Right cardiac atrium (tissue), 5 donors: ENCODE measurements at regions not wholly inside any gene's neighbourhood (a gene's known extent, or its start where the extent isn't known, plus 50 kb on each side); places are given as distances from the start of the nearest gene placed in this dataset.
"Not testable (repeated sequence)": the region's sequence is repeated elsewhere in the genome, so short reads cannot be mapped to it uniquely, and the experiment has no call there.

Experiments used
- ATAC-seq, 2 donors: fragments of 200-7000 bp; cut with Tn5 transposase; one replicate each; pipeline versions ENCODE4 v1.8.0 to v1.9.1; 2020; ENCODE audit warnings: moderate library complexity in 2 of 2, mild to moderate bottlenecking in 1 of 2
- DNase-seq, 3 donors: peaks; one replicate each; pipeline ENCODE4 v3.0.0-alpha.2; 2020
- H3K27ac ChIP-seq: one replicate; pipeline ENCODE4 v1.5.1; 2013; ENCODE audit warnings: mild to moderate bottlenecking, low read length, control low read depth, moderate library complexity
- H3K27me3 ChIP-seq: one replicate; pipeline ENCODE4 v1.6.1; 2013; ENCODE audit not compliant: control insufficient read depth, insufficient read depth
- H3K4me1 ChIP-seq: one replicate; pipeline ENCODE4 v1.6.1; 2013; ENCODE audit warnings: low read length; ENCODE audit not compliant: control insufficient read depth, insufficient read depth
- H3K4me3 ChIP-seq: one replicate; pipeline ENCODE4 v1.5.1; 2013; ENCODE audit warnings: low read length, control low read depth
- H3K9me3 ChIP-seq: one replicate; pipeline ENCODE4 v1.6.1; 2013; ENCODE audit warnings: low read length; ENCODE audit not compliant: control insufficient read depth
- WGBS: extraction: QIAGEN DNeasy Blood & Tissue Kit; methylation state at CpG from one replicate; pipeline ENCODE4 v1.1.7; 2013; 5-methylcytosine and 5-hydroxymethylcytosine counted together
- intact Hi-C, 4 donors: fragments of 100-400 bp; cut with DNase I; formaldehyde crosslinking; loops; one replicate each; pipeline versions ENCODE4 v1.11.0 to v1.14.0; 2022 to 2023
- donor health status: healthy with polysubstance abuse.
- donor health status: DM: no; HTN: yes; CAD: no.
- donor health status: DM: no; HTN: no; CAD: no.
- donor health status: DM: no; HTN: yes; CAD: no; lungs with severe emphysema.
- donor health status: DM: yes; HTN: yes; CAD: no.

DNA sequence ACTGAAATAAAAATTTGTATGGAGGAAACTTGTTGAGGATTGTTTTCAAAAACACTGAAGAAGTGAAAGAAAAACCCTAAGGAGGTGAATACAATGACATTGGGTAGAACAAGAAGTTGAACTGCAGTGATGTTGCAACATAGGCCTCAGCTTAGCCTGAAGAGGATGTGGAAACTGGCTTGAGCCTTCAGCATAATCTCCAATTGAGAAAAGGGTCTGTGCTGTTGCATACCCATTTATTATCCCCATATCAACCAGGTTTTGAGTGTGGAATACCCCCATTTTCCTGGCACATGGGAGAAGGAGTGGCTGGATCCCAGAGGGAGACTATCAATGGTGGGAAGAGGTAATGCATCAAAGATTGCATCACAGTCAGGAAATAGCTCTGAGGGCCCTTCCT, 695.0 kb upstream of the HS3ST1 start:
- no peak overlapping the region for H3K4me3 ChIP-seq
- no peak overlapping the region for H3K27ac ChIP-seq
- DNase-seq: no peak
- ATAC-seq: peak in 1 of 2 donors; percentile 29
- intact Hi-C loops: no loop called here
- H3K27me3 ChIP-seq: no peaks in the 10 kb centered on the region
- no peaks in the 10 kb centered on the region for H3K4me1 ChIP-seq
- H3K9me3 ChIP-seq: no peaks in the 10 kb centered on the region

DNA sequence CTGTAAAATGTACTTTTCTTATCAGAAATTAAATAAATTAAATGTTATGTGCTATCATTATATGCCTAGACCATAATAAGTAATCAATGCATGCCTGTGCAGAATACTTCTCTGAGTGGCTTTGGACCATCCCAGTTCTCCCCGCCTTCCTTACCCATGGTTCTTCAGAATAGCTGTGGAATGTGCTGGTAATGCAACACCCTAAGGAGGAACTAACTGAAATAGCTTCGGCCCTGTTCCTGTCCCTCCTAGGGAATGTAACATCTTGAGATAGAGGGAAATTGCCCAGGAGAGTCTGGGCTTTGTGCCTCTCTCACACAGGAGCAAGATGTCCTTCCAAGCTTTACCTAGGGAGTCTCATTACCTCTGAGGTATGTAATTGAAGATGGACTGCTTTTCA, 693.6 kb upstream of the HS3ST1 start:
- Histone ChIP-seq H3K9me3 (no peaks in the 10 kb centered on the region), H3K27me3 (no peaks in the 10 kb centered on the region), H3K27ac (no peak overlapping the region), H3K4me1 (no peaks in the 10 kb centered on the region), H3K4me3 (no peak overlapping the region)
- intact Hi-C loops: no loop called here
- 65% methylated on average over 2 of the region's 2 CpGs for WGBS
- ATAC-seq: peak in 1 of 2 donors; percentile 43
- no peak for DNase-seq

DNA sequence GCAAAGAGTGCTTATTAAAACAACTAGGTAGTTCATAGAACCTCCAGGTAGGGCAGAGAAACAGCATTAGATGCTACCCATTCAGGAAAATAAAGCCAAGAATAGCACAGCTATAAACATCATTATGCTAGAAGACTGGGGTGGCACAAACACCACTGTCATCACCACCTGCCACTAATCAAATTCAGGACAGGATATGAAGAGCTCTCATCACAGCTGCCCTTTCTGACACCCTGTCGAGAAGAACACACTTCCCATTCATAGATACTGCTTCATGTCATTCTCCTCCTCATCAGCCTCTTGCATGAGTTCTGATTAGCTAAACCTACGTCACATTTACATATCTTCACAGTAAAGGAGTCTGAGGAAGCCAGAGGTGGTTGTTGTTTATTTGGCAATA, 692.3 kb upstream of the HS3ST1 start:
- Histone ChIP-seq H3K4me3 (no peak overlapping the region), H3K27me3 (no peaks in the 10 kb centered on the region), H3K4me1 (no peaks in the 10 kb centered on the region), H3K9me3 (no peaks in the 10 kb centered on the region), H3K27ac (no peak overlapping the region)
- ATAC-seq: peak; percentile 83 to 87
- intact Hi-C loops: no loop called here
- peak in 1 of 3 donors; percentile 10 for DNase-seq
- 46% methylated on average over 2 of the region's 2 CpGs for WGBS

GRCh38 chr4:12118651-12119213, 690.0 kb upstream of the HS3ST1 start:
- DNase-seq (no peak), ATAC-seq (peak; percentile 40 to 69)
- 52% methylated on average over 2 of the region's 2 CpGs for WGBS
- no peak overlapping the region for H3K4me3 ChIP-seq
- no peaks in the 10 kb centered on the region for H3K9me3 ChIP-seq
- no peaks in the 10 kb centered on the region for H3K27me3 ChIP-seq
- H3K27ac ChIP-seq: no peak overlapping the region
- intact Hi-C loops: no loop called here
- H3K4me1 ChIP-seq: no peaks in the 10 kb centered on the region

DNA sequence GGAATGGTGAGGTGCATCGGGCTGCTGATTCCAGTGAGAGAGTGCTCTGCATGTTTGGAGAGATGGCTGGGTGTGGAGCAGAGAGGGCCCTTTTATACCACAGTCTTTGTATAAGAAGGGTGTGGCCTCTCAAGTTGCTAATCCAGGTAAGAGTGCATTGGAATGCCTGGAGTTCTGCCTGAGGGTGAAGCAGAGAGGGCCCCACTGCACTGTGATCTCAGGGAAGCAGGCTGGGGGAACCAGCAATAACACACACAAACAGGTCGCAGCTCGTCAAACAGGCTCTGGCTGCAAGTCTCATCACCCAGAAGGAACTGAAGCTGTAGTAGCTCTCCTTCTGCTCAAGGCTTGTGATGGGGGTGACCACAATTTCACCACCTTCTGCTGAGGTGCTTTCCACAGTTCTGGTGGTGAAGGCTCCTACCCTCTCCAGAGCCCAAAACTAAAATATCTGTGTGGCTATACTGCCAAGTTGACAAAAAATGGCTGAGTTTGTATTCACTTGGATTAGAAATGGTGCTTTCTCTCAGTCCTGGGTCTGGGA, 687.4 kb upstream of the HS3ST1 start:
- H3K9me3 ChIP-seq: no peaks in the 10 kb centered on the region
- intact Hi-C loops: no loop called here
- no peak overlapping the region for H3K27ac ChIP-seq
- no peaks in the 10 kb centered on the region for H3K4me1 ChIP-seq
- ATAC-seq (no peak), DNase-seq (no peak)
- no peaks in the 10 kb centered on the region for H3K27me3 ChIP-seq
- H3K4me3 ChIP-seq: no peak overlapping the region
- 89% methylated on average over 3 of the region's 3 CpGs for WGBS

DNA sequence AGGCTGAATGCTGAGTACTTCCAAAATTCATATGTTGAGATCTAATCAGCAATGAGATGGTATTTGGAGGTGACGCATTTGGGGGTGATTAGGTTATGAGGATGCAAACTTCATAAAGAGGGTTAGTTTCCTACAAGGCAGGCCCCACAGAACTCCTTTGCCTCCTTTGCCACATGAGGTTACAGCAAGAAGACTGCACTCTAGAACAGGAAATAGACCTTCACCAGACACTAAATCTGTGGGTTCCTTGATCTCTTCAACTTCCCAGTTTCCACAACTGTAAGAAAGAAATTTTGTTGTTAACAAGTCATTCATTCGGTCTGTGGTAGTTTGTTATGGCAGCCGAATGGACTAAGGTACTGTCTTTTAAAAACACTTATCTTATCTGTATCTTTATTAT, 681.9 kb upstream of the HS3ST1 start:
- 89% methylated on average over 3 of the region's 3 CpGs for WGBS
- H3K4me1 ChIP-seq: no peaks in the 10 kb centered on the region
- H3K27me3 ChIP-seq: no peaks in the 10 kb centered on the region
- ATAC-seq (no peak), DNase-seq (no peak)
- no peak overlapping the region for H3K4me3 ChIP-seq
- H3K9me3 ChIP-seq: no peaks in the 10 kb centered on the region
- H3K27ac ChIP-seq: no peak overlapping the region
- intact Hi-C loops: no loop called here

- ATAC-seq, H3K27ac ChIP-seq, intact Hi-C loops, H3K27me3 ChIP-seq, DNase-seq, H3K4me1 ChIP-seq, H3K9me3 ChIP-seq, H3K4me3 ChIP-seq: not testable (repeated sequence)
- 97% methylated on average over 4 of the region's 4 CpGs for WGBS
Observed at GRCh38 chr4:12109056-12109455, 680.4 kb upstream of the HS3ST1 start.

DNA sequence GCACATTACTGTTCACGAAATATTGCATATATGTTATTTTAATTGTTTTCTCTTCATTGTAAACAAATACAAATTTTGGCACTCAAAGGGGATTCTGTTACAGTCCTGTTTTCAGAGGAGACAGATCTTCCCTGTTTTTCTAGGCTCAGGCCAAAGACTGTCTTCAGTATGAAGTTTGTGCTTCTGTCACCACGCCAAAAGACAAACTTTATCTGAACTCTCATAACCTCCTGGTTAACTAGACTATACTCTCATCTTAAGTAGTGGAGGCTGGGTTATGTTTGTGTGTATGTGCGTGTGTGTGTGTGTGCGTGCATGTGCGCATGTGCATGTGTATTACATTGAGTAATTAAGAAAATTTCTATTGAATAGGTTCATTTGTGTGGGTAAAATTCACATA, 676.8 kb upstream of the HS3ST1 start:
- Histone ChIP-seq H3K4me3 (no peak overlapping the region), H3K4me1 (no peaks in the 10 kb centered on the region), H3K27ac (no peak overlapping the region), H3K27me3 (no peaks in the 10 kb centered on the region), H3K9me3 (no peaks in the 10 kb centered on the region)
- ATAC-seq (peak; percentile 40 to 52), DNase-seq (no peak)
- WGBS: 74% methylated on average over 5 of the region's 5 CpGs
- intact Hi-C loops: no loop called here

DNA sequence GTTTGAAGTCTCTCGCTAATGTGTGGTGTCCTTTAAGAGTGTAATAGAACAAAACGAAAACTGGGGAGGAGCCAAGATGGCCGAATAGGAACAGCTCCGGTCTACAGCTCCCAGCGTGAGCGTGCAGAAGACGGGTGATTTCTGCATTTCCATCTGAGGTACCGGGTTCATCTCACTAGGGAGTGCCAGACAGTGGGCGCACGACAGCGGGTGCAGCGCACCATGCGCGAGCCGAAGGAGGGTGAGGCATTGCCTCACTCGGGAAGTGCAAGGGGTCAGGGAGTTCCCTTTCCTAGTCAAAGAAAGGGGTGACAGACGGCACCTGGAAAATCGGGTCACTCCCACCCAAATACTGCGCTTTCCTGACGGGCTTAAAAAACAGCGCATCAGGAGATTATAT, 661.2 kb upstream of the HS3ST1 start:
- H3K27me3 ChIP-seq, DNase-seq, H3K9me3 ChIP-seq, H3K4me3 ChIP-seq, intact Hi-C loops, H3K4me1 ChIP-seq, H3K27ac ChIP-seq, ATAC-seq: not testable (repeated sequence)
- WGBS: 91% methylated on average over 21 of the region's 21 CpGs

DNA sequence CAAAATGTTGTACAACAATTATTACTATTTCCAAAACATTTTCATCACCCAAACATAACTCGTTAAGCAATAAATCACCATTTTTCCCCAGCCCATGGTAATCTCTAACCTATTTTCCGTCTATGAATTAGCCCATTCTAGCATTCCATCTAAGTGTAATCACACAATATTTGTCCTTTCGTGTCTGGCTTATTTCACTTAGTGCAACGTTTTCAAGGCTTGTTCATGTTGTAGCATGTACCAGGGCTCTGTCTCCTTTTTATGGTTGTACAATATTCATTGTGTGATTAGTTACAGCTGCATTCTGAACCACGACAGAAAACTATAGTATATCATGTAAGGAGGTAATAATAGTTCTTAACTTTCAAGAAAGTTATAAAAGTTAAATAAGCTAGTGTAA, 656.0 kb upstream of the HS3ST1 start:
- Histone ChIP-seq H3K4me3 (no peak overlapping the region), H3K4me1 (no peaks in the 10 kb centered on the region), H3K9me3 (no peaks in the 10 kb centered on the region), H3K27me3 (no peaks in the 10 kb centered on the region), H3K27ac (no peak overlapping the region)
- intact Hi-C loops: no loop called here
- DNase-seq (no peak), ATAC-seq (no peak)
- 63% methylated on average over 5 of the region's 5 CpGs for WGBS

GRCh38 chr4:12071316-12071715, 642.6 kb upstream of the HS3ST1 start:
- Histone ChIP-seq H3K27me3 (no peaks in the 10 kb centered on the region), H3K27ac (no peak overlapping the region), H3K4me3 (no peak overlapping the region), H3K9me3 (no peaks in the 10 kb centered on the region), H3K4me1 (peaks cover 4% of the 10 kb centered on the region)
- ATAC-seq (no peak), DNase-seq (no peak)
- WGBS: 97% methylated on average over 2 of the region's 2 CpGs
- intact Hi-C loops: no loop called here

DNA sequence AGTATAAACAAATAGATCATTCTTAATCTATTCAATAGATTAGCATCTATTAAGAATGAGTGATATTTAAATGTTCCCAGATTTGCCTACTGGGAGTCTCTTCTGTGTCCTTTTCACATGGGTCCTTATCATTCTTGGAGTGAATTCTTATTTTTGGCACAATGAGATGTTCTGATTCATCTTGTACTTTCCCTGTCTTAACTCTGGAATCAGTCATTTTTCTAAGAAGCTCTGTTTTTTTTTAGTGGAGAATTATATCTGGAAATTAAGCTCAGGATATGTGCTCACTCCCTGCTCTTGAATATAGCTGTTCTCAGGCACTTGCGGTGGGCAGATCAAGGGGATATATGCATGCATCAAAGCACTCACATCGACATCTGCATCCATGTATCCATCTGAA, 625.3 kb upstream of the HS3ST1 start:
- H3K27ac ChIP-seq: no peak overlapping the region
- DNase-seq (no peak), ATAC-seq (peak in 1 of 2 donors; percentile 78)
- 69% methylated on average over 2 of the region's 2 CpGs for WGBS
- H3K9me3 ChIP-seq: no peaks in the 10 kb centered on the region
- H3K27me3 ChIP-seq: no peaks in the 10 kb centered on the region
- intact Hi-C loops: no loop called here
- no peaks in the 10 kb centered on the region for H3K4me1 ChIP-seq
- no peak overlapping the region for H3K4me3 ChIP-seq
